Lower leg skin (tissue), 3 donors: ENCODE measurements at regions not wholly inside any gene's neighbourhood (a gene's known extent, or its start where the extent isn't known, plus 50 kb on each side); places are given as distances from the start of the nearest gene placed in this dataset.

Source experiments
- CTCF ChIP-seq, 3 donors: fragments of 450-650 bp; IDR thresholded peaks; one replicate each; pipeline ENCODE4 v1.5.1; 2016; ENCODE audit warnings: antibody characterized with exemption in 3 of 3, mild to moderate bottlenecking in 3 of 3, moderate library complexity in 2 of 3
- POLR2A ChIP-seq, 2 donors: fragments of 450-650 bp; IDR thresholded peaks; one replicate each; pipeline ENCODE4 v1.6.1; 2016 to 2017; ENCODE audit warnings: antibody characterized with exemption in 2 of 2, mild to moderate bottlenecking in 1 of 2, moderate library complexity in 1 of 2

GRCh38 chr5:56468277-56468676 lies 235.1 kb upstream of the ANKRD55 start:
- no peak for TF ChIP-seq CTCF (IDR thresholded peaks at IDR 0.05)
- no peak for TF ChIP-seq POLR2A (IDR thresholded peaks at IDR 0.05)
